C4-2B (cell line): ENCODE measurements at regions not wholly inside any gene's neighbourhood (a gene's known extent, or its start where the extent isn't known, plus 50 kb on each side); places are given as distances from the start of the nearest gene placed in this dataset.

Source experiments
- H3K27ac ChIP-seq: fragments of 450-650 bp; 2 replicates; pipeline ENCODE4 v1.5.1; 2017
- ZFX ChIP-seq: fragments of 450-650 bp; IDR thresholded peaks from 2 replicates; pipeline ENCODE4 v1.6.1; 2017
- TF ChIP-seq, protein P1 (sequence below): fragments of 450-650 bp; conservative IDR thresholded peaks from 2 replicates; pipeline ENCODE4 v1.5.1; 2017; ENCODE audit warnings: mild to moderate bottlenecking

DNA sequence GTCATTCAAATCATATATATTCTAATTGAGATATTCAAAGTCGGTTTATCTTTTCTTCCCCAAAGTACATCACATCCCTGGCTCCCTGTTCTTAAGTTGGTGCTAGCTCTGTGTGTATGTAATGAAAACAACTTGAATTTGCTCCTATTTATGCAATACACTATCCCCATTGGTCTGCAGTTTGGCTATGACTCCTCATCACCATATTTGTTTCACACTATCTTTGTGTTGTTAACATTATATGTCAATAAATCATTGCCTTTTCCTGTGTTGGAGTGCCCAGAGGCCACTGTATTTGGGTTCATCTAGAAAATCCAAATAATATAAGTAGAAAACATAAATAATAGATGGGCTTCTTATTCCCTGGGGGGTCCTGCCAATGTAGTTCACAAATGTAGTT is 306.6 kb upstream of the TENM4 start:
- no peak overlapping the region for H3K27ac ChIP-seq
- TF ChIP-seq ZFX: no peak

DNA sequence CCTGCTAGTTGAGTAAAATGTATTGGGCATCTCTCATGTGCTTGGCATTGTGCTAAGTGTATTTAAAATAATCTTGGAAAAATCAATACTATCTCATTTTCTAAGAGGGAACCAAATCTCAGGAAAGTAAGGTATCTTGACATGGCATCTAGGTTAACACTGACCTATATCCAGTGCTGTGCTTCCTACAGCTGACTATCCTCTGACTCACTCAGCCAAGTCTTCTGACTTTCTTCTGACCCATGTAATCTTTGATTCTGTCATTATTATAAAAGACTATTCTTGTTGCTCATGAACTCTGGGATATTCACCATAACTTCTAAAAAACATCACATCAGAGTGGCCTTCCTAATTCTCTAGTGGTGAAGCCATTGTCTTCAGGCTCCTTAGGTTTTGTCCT is 304.1 kb upstream of the TENM4 start:
- H3K27ac ChIP-seq: no peak overlapping the region
- TF ChIP-seq, protein P1, sequence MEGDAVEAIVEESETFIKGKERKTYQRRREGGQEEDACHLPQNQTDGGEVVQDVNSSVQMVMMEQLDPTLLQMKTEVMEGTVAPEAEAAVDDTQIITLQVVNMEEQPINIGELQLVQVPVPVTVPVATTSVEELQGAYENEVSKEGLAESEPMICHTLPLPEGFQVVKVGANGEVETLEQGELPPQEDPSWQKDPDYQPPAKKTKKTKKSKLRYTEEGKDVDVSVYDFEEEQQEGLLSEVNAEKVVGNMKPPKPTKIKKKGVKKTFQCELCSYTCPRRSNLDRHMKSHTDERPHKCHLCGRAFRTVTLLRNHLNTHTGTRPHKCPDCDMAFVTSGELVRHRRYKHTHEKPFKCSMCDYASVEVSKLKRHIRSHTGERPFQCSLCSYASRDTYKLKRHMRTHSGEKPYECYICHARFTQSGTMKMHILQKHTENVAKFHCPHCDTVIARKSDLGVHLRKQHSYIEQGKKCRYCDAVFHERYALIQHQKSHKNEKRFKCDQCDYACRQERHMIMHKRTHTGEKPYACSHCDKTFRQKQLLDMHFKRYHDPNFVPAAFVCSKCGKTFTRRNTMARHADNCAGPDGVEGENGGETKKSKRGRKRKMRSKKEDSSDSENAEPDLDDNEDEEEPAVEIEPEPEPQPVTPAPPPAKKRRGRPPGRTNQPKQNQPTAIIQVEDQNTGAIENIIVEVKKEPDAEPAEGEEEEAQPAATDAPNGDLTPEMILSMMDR: no peak
- no peak for TF ChIP-seq ZFX

DNA sequence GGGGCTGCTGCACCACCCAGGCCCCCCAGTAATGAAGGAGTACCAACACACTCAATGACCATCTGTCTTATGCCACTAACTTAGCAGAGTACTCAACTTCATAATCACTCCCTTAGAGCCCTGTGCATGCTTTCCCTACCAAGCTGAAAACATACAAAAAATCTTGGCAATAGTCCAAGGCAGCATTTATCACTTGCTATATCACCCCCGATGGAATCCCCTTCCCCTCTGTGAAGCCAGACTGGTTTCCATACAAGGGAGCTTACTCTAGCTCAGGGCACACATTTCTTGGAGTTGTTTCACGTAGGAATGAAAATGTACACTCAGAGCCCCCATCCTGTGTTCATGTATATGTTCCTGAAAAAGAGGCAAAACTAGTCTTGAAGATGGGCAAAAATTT is 301.3 kb upstream of the TENM4 start:
- TF ChIP-seq, protein P1: no peak
- TF ChIP-seq ZFX: no peak

DNA sequence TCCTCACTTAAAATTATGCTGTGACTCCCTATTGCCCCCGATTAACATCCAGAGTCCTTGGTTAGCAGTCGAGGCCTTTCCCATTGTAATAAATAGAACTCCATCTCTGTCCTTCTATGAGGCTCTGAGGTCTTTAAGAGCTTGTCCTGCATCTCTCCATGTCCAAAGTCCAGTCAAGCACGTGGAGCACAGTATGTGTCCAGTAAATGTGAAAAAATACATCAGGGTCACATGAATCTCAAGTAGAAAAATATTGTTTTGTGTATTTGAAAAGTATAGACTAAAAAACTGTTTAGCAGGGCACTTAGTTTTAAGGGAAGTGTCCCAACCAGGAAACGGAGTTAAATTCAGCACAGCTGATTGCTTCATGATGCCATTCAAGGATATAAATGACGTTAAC is 298.8 kb upstream of the TENM4 start:
- H3K27ac ChIP-seq: no peak overlapping the region
- TF ChIP-seq ZFX: no peak
- TF ChIP-seq, protein P1: no peak

More for the DNA sequence above, 301.3 kb upstream of the TENM4 start:
- no peak overlapping the region for H3K27ac ChIP-seq

DNA sequence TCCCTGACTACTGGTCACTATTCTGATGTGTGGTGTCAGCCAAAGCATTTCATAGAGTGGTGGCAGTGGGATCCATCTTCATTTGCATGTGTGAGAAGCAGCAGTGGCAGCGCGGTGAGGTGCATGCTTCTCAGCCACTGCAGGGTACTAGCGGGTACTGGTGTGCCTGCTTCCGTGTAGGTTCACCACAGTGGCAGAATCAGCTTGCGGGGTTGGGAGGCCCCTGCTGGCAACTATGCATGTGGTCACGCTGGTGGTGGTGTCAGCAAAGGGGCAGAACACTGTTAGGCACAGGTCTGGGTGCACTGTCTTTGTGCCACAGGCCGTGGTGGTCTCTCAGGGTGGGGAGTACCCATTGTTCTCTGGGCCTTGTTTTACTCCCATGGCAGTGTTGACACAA is 286.4 kb upstream of the TENM4 start:
- TF ChIP-seq, protein P1: no peak
- TF ChIP-seq ZFX: no peak
- no peak overlapping the region for H3K27ac ChIP-seq

DNA sequence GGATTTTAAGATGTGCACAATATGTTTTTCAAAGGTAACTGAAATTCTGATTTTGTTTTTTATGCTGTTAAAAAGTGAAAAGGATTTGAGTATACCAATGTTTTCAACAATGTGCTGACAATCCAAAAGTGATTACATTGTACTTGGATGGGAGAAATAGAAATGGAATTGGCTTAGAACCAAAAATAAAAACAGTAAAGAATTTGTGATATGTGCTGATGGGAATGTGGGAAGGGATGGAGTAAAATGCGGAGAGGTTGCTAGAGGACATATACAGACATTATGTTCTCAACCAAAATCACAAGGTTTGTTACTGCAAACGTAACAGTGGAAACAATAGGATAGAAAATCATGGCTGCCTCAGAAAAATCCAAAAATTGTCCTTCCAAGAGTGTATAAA is 279.3 kb upstream of the TENM4 start:
- TF ChIP-seq, protein P1: no peak
- TF ChIP-seq ZFX: no peak
- H3K27ac ChIP-seq: no peak overlapping the region

DNA sequence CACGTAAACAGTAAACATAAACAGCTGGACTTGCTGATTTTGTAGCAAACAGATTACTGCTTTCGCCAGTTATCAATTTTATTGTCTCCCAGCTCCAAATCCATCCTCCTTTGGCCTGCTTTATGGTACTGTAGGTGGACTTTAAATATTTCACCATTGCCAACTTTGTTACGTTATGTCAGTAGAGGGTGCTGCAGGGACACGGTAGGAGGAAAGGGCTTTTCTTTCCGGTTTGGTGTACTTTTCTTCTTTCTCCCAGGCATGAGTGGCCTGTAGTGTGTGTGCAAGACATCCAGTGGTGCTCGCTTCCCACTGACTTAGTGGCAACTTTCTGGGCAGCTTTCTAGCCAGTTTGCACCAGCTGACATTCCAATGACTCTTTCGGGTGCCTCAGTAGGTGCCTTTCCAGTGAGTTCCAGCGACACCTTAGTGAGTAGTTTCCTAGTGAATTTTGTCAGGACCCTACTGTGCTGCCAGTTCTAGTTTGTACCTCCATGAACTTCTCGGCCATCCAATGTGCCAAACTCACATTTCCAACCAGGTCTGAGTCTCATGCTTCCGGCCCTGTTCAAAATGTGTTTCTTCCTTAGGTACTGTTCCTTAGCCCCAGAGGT is 267.6 kb upstream of the TENM4 start:
- H3K27ac ChIP-seq: no peak overlapping the region
- TF ChIP-seq ZFX: no peak
- TF ChIP-seq, protein P1: peak; percentile 83

DNA sequence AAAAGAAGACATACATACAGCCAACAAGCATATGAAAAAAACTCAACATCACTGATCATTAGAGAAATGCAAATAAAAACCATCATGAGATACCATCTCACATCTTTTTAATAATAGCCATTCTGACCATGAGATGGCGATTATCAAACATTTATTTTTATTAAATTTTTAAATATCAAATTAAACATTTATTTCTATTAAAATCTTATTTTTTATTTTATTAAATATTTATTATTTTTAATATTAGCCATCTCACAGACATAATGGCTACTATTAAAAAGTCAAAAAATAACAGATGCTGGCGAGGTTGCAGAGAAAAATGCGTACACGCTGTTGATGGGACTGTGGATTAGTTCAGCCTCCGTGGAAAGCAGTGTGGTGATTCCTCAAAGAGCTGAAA is 264.8 kb upstream of the TENM4 start:
- TF ChIP-seq, protein P1: no peak
- TF ChIP-seq ZFX: no peak
- no peak overlapping the region for H3K27ac ChIP-seq
